Embryonic facial prominence (tissue), 1 donor: ENCODE measurements at regions not wholly inside any gene's neighbourhood (a gene's known extent, or its start where the extent isn't known, plus 50 kb on each side); places are given as distances from the start of the nearest gene placed in this dataset.
"Not testable (repeated sequence)": the region's sequence is repeated elsewhere in the genome, so short reads cannot be mapped to it uniquely, and the experiment has no call there.

ENCODE experiments used
- DNase-seq: peaks from one replicate; pipeline ENCODE4 v3.0.0-alpha.2; 2016; ENCODE audit errors: extremely low spot score

- DNase-seq, result no peak
Measured at GRCh38 chr1:95893921-95894320, 659.9 kb downstream of the RWDD3 start.

- DNase-seq, result no peak
Measured at GRCh38 chr1:95903060-95903459, 669.0 kb downstream of the RWDD3 start.

- no peak for DNase-seq
Measured at GRCh38 chr1:95905818-95906395, 671.9 kb downstream of the RWDD3 start.

DNA sequence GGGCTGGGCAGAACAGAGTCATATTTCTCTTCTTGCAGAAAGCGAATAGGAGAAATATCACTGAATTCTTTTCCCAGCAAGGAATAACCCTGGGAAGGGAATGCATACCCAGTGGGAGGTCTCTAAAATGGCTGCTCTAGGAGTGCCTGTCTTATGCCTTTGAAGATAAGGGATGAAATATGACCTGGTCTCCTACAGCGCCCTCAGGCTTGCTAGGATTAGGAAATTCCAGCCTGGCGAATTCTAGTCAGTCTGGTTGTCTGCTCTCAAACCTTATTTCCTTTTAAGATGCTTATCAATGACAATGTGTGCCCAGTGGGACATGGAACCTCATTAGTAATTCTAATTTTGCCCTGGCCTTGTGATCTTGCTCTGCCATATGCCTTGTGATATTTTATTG, 677.7 kb downstream of the RWDD3 start:
- not testable (repeated sequence) for DNase-seq

GRCh38 chr1:95916616-95917015, 682.6 kb downstream of the RWDD3 start:
- DNase-seq, result no peak

- no peak for DNase-seq
Measured at GRCh38 chr1:95924684-95925083, 690.7 kb downstream of the RWDD3 start.

DNA sequence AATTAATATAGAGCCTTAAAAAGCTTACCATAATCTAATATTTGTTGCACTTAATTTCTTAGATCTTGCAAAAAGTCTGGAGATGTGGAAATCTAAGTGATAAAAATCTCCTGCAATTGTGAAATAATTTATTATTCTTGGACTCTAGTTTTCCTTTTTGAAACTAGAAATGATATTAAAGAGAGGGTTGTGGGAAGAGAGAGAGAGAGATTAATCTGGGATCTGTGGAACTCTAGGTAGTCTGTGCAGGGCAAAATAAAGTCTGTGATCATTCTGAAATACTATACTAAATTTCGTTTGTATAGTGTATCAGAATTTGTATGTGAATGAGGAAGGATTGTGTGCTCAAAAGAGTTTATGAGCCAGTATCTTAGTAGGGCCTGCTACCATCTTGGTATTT, 692.3 kb downstream of the RWDD3 start:
- DNase-seq, result no peak

GRCh38 chr1:95927061-95927460, 693.1 kb downstream of the RWDD3 start:
- no peak for DNase-seq

DNA sequence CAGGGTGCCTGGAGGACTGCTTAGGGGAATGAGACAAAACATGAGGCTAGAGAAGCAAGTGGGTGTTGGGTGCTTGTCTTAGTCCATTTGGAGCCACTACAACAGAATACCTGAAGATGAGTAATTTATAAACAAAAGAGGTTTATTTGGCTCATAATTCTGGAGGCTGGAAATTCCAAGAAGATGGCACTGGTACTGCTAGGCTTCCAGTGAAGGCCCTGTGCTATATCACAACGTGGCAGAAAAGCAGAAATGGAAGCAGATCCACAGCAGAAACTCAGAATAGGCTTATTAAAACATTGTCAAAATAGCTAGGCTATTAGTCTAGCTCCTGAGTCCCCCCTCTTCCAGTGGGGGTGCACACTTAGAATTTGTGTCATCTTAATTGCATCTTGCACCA, 701.7 kb downstream of the RWDD3 start:
- DNase-seq, result no peak

GRCh38 chr1:95941121-95941798, 707.2 kb downstream of the RWDD3 start:
- no peak for DNase-seq

- no peak for DNase-seq
Measured at GRCh38 chr1:95948023-95948422, 714.0 kb downstream of the RWDD3 start.

DNA sequence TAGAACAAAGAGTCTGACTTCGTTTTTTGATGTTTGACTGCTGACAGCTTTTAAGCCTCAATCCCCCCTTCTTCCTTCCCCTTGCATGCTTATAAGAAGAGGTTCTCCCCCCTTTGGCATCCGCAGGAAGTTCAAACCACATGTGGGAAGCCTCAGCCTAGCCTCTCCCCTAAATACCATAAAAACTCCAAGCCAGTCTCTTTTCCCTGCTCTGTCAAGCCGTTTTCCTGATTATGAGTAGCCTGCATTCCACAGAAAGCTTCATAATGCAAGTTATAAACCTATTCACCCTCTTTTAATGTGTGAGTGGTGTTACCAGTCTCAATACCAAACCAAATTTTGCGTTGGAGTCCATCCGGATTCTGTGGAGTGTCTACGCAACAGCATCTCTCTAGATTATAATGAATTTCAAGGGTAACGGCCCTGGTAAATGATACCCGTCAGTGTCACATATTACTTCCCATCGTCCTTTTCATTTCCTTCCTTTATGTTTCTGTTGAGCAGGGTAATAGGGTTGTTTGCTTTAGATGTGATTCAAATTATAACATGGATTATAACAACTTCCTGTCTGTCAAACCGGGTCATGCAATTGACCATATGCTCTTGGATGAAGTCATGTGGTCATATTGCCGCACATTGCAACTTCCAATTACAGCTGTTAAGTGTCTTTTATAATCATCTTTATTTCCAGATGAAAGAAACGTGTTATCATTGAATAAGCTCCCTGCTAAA, 717.5 kb downstream of the RWDD3 start:
- no peak for DNase-seq

GRCh38 chr1:95953015-95953414, 719.0 kb downstream of the RWDD3 start:
- DNase-seq, result no peak

DNA sequence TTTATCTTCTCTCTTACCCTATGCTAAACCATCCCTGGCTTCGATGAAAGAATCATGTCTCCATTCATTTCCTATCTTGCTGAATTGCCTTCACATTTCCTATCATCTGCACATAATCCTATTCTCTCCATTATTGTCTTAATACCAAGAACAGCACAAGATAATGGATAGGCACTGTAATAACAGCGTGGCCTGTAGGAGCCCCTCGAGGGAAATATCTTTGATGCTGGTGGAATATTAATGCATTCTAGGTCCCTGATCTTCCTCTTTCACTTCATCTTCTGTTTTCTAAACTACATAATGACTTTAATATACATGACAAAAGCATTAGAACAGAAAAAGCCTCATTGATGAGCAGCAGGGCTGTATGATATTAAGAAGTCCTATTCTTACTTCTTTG, 720.6 kb downstream of the RWDD3 start:
- DNase-seq, result no peak

- no peak for DNase-seq
Measured at GRCh38 chr1:95956215-95956614, 722.2 kb downstream of the RWDD3 start.

DNA sequence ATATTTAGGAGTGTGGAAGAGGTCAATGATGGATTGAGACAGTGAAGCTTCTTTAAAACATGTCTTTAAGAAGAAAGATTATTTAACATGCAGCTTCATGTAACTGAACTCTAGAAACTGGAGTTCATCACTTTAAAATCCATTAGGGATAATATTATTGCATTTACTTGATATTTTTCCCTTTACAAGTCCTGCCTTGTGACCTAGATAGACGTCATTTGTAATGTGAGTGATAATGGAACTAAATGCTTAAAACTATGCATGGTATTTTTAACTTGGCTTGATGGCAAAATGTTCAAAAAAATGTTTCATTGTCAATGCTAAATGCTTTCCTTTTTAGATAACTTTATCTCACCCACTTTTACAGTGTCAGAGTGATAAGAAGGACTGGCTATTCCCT, 723.7 kb downstream of the RWDD3 start:
- DNase-seq, result no peak

GRCh38 chr1:95966866-95967265, 732.9 kb downstream of the RWDD3 start:
- DNase-seq, result no peak

DNA sequence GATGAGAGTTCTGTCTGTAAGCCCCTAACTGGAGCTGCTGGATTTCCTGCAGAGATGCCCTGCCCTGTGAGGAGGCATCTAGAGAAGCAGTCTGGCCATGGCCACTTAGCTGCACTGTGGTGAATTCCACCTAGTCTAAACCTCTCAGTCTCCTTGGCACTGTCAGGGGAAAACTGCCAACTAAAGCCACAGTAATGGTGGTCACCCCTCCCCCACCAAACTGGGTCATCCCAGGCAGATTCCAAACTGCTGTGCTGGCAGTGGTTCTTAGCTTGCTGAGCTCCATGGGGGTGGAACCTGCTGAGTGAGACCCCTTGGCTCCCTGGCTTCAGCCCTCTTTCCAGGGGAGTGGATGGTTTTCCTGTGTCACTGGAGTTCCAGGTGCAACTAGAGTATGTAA, 740.6 kb downstream of the RWDD3 start:
- DNase-seq, result no peak

DNA sequence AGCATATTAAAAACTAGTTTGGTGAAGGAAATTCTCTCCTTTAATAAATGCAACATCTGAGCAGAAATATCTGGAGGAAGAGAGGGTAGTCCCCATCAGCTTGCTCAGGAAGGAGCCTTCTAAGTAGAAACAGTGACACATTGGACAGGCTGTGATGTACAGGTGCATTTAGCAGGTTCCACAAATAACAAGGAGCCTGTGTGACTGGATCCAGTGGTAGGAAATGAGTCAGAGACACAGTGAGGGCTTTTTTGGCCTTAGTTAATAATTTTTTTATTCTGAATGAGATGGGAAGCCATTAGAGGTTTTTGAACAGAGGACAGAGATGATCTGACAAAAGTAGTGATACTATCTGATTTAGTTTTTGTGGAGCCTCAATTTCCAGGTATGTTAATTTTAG, 738.9 kb upstream of the PTBP2 start:
- no peak for DNase-seq

GRCh38 chr1:95983831-95984230, 737.8 kb upstream of the PTBP2 start:
- DNase-seq, result no peak

- DNase-seq, result no peak
Measured at GRCh38 chr1:95984798-95985374, 736.7 kb upstream of the PTBP2 start.

- DNase-seq, result no peak
Measured at GRCh38 chr1:95990033-95990432, 731.6 kb upstream of the PTBP2 start.
